MM.1S (cell line): ENCODE measurements at regions not wholly inside any gene's neighbourhood (a gene's known extent, or its start where the extent isn't known, plus 50 kb on each side); places are given as distances from the start of the nearest gene placed in this dataset.

Experiments
- DNase-seq: peaks from one replicate; pipeline ENCODE4 v3.0.0-alpha.2; 2015
- H2AFZ ChIP-seq: fragments of 300-600 bp; sonication (generic); 2 replicates; pipeline ENCODE4 v1.6.0; 2016; ENCODE audit warnings: antibody characterized with exemption, low read length
- H3F3A ChIP-seq: fragments of 300-600 bp; sonication (generic); 2 replicates; pipeline ENCODE4 v1.6.1; 2016; ENCODE audit warnings: mild to moderate bottlenecking, antibody characterized with exemption, low read length, moderate library complexity, mixed read lengths; ENCODE audit not compliant: insufficient read depth
- H3K27ac ChIP-seq: fragments of 300-600 bp; sonication (generic); 2 replicates; pipeline ENCODE4 v1.5.1; 2016; ENCODE audit warnings: mild to moderate bottlenecking, low read length
- H3K27me3 ChIP-seq: fragments of 300-600 bp; sonication (generic); replicated peaks from 2 replicates; pipeline ENCODE4 v1.6.0; 2016; ENCODE audit warnings: low read length; ENCODE audit not compliant: insufficient read depth
- H3K36me3 ChIP-seq: fragments of 300-600 bp; sonication (generic); replicated peaks from 2 replicates; pipeline ENCODE4 v1.6.1; 2016; ENCODE audit warnings: mild to moderate bottlenecking, low read length, mixed read lengths; ENCODE audit not compliant: insufficient read depth
- H3K4me1 ChIP-seq: fragments of 300-600 bp; sonication (generic); 2 replicates; pipeline ENCODE4 v1.6.1; 2016; ENCODE audit warnings: low read length, mixed read lengths
- H3K4me2 ChIP-seq: fragments of 300-600 bp; sonication (generic); 2 replicates; pipeline ENCODE4 v1.6.0; 2016; ENCODE audit warnings: low read depth, low read length
- H3K4me3 ChIP-seq: fragments of 300-600 bp; sonication (generic); 2 replicates; pipeline ENCODE4 v1.5.1; 2016; ENCODE audit warnings: low read length, mixed read lengths
- H3K79me2 ChIP-seq: fragments of 300-600 bp; sonication (generic); 2 replicates; pipeline ENCODE4 v1.6.1; 2016; ENCODE audit warnings: mixed run types, low read length, mixed read lengths
- H3K9ac ChIP-seq: fragments of 300-600 bp; sonication (generic); 2 replicates; pipeline ENCODE4 v1.6.1; 2016; ENCODE audit warnings: low read length, mixed read lengths
- H3K9me2 ChIP-seq: fragments of 300-600 bp; sonication (generic); replicated peaks from 2 replicates; pipeline ENCODE4 v1.6.1; 2016; ENCODE audit warnings: mild to moderate bottlenecking, low read length, mixed read lengths; ENCODE audit not compliant: insufficient read depth
- H3K9me3 ChIP-seq: fragments of 300-600 bp; sonication (generic); replicated peaks from 2 replicates; pipeline ENCODE4 v1.6.1; 2016; ENCODE audit warnings: mild to moderate bottlenecking, low read length, mixed read lengths; ENCODE audit not compliant: insufficient read depth
- H4K20me1 ChIP-seq: fragments of 300-600 bp; sonication (generic); 2 replicates; pipeline ENCODE4 v1.6.1; 2016; ENCODE audit warnings: mild to moderate bottlenecking, low read length, moderate library complexity, mixed read lengths; ENCODE audit not compliant: insufficient read depth
- EZH2 ChIP-seq: fragments of 300-600 bp; sonication (generic); optimal IDR thresholded peaks from 2 replicates; pipeline ENCODE3; 2017; ENCODE audit warnings: low read depth, mild to moderate bottlenecking, antibody characterized with exemption, low read length, mixed read lengths
- EZH2phosphoT487 ChIP-seq: fragments of 300-600 bp; sonication (generic); IDR thresholded peaks from 2 replicates; pipeline ENCODE4 v1.6.1; 2018; ENCODE audit warnings: antibody characterized with exemption, low read length
- TF ChIP-seq, protein P1 (sequence below): fragments of 300-600 bp; sonication (generic); IDR thresholded peaks from 2 replicates; pipeline ENCODE4 v1.5.1; 2016; ENCODE audit warnings: antibody characterized with exemption, low read length, mixed read lengths

DNA sequence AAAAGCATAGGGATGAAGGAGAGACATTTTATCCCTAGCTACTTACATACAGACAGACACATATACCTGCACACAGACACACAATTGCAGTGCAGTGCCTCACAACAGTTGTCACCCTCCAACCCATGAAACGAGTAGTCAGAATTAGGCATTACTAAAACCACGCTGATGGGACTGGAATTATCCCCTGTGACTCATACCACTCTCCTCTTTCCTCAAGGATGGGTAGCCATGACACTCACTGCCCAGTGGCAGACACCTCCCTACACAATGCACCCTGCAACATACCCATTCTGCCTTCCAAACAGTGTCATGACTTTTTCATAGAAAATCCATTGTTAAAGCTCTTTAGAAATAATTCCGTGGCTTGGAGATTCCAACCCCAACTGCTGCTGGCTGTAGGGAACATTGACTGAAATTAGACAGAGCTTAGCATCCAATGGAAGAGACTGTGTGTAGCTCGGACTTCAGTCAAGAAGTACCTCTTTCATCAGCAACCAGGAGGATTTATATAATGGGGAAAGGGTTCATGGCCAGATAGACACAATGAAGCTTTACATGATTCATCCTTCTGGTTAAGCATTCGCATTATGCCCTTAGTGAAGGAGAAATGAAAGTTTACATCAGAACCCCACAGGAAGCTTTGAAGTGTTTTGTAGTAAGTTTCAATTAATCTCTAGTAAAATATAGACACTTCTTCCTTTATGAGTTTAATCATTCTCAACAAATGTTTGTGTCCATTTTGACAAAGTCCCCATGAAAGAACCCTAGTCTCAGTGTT, 155.2 kb downstream of the FBXO15 start:
- no peaks in the 10 kb centered on the region for H3K4me1 ChIP-seq
- H3K79me2 ChIP-seq: no peaks in the 10 kb centered on the region
- no peak overlapping the region for H3K9ac ChIP-seq
- H3K27ac ChIP-seq: no peak overlapping the region
- H3K4me3 ChIP-seq: no peak overlapping the region
- no peaks in the 10 kb centered on the region for H3K9me3 ChIP-seq
- DNase-seq: no peak
- no peak overlapping the region for H3K4me2 ChIP-seq
- no peak overlapping the region for H2AFZ ChIP-seq
- no peaks in the 10 kb centered on the region for H3K36me3 ChIP-seq
- no peaks in the 10 kb centered on the region for H3K9me2 ChIP-seq
- H3F3A ChIP-seq: no peaks in the 10 kb centered on the region
- no peaks in the 10 kb centered on the region for H4K20me1 ChIP-seq
- H3K27me3 ChIP-seq: no peaks in the 10 kb centered on the region
- TF ChIP-seq, protein P1, sequence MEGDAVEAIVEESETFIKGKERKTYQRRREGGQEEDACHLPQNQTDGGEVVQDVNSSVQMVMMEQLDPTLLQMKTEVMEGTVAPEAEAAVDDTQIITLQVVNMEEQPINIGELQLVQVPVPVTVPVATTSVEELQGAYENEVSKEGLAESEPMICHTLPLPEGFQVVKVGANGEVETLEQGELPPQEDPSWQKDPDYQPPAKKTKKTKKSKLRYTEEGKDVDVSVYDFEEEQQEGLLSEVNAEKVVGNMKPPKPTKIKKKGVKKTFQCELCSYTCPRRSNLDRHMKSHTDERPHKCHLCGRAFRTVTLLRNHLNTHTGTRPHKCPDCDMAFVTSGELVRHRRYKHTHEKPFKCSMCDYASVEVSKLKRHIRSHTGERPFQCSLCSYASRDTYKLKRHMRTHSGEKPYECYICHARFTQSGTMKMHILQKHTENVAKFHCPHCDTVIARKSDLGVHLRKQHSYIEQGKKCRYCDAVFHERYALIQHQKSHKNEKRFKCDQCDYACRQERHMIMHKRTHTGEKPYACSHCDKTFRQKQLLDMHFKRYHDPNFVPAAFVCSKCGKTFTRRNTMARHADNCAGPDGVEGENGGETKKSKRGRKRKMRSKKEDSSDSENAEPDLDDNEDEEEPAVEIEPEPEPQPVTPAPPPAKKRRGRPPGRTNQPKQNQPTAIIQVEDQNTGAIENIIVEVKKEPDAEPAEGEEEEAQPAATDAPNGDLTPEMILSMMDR: no peak
- TF ChIP-seq EZH2phosphoT487 (no peak), EZH2 (no peak)

DNA sequence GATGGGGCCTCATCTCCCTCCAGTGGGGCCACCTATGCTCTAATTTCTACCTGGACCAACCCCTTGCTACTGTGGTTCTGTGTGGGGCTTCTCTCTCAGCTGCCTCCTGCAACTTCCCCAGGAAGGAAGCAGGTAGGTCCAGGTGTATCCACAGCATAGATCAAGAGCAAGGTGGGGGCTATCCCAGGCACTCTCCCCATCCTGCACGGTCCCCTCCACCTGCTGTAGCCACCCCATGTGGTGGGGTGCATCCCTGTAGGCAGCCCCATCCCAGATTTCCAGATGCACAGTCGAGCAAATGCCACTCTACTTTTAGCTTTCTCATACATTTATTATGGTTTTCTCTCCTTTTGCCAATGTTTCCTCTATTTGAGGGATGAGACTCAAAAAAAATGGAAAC, 156.1 kb downstream of the FBXO15 start:
- H3F3A ChIP-seq: no peaks in the 10 kb centered on the region
- H4K20me1 ChIP-seq: no peaks in the 10 kb centered on the region
- no peak overlapping the region for H3K9ac ChIP-seq
- H3K27me3 ChIP-seq: no peaks in the 10 kb centered on the region
- no peak overlapping the region for H3K27ac ChIP-seq
- H3K36me3 ChIP-seq: no peaks in the 10 kb centered on the region
- H3K79me2 ChIP-seq: no peaks in the 10 kb centered on the region
- H3K9me3 ChIP-seq: no peaks in the 10 kb centered on the region
- no peak overlapping the region for H3K4me3 ChIP-seq
- TF ChIP-seq EZH2phosphoT487: no peak
- TF ChIP-seq, protein P1: no peak
- TF ChIP-seq EZH2: no peak
- no peaks in the 10 kb centered on the region for H3K9me2 ChIP-seq
- H2AFZ ChIP-seq: no peak overlapping the region
- no peaks in the 10 kb centered on the region for H3K4me1 ChIP-seq
- DNase-seq: no peak
- no peak overlapping the region for H3K4me2 ChIP-seq

DNA sequence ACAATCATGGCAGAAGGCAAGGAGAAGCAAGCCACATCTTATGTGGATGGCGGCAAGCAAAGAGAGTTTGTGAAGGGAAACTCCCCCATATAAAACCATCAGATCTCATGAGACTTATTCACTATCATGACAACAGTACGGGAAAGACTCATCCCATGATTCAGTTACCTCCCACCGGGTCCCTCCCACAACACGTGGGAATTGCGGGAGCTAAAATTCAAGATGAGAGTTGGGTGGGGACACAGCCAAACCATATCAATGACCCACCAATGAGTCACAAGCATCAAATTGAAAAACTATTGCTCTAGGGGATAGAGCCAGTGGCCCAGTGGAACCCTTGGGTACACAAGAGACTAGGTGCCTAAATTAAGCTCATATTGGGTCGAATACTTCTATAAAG, 157.4 kb downstream of the FBXO15 start:
- Histone ChIP-seq H3K4me1 (no peaks in the 10 kb centered on the region), H3K9ac (no peak overlapping the region), H3K79me2 (no peaks in the 10 kb centered on the region), H3K36me3 (no peaks in the 10 kb centered on the region), H3K9me3 (no peaks in the 10 kb centered on the region), H3K4me3 (no peak overlapping the region), H3F3A (no peaks in the 10 kb centered on the region), H3K4me2 (no peak overlapping the region), H3K27ac (no peak overlapping the region), H3K27me3 (no peaks in the 10 kb centered on the region), H4K20me1 (no peaks in the 10 kb centered on the region), H3K9me2 (no peaks in the 10 kb centered on the region), H2AFZ (no peak overlapping the region)
- DNase-seq: no peak
- TF ChIP-seq EZH2phosphoT487 (no peak), EZH2 (no peak)
- TF ChIP-seq, protein P1: no peak
